Activated B cell treated with CpG ODN at 0.5 μM for 24 hours (primary cell): ENCODE measurements at regions not wholly inside any gene's neighbourhood (a gene's known extent, or its start where the extent isn't known, plus 50 kb on each side); places are given as distances from the start of the nearest gene placed in this dataset.

Experiments used
- ATAC-seq: fragments of 200-7000 bp; cut with Tn5 transposase; one replicate; pipeline ENCODE4 v1.10.0; 2021; ENCODE audit warnings: low read depth, mild to moderate bottlenecking, moderate library complexity
- CTCF ChIA-PET: fragments of 350-600 bp; sonication (Branson Sonifier 250); formaldehyde crosslinking; loops from one replicate; lab custom pipeline; 2021; ENCODE audit warnings: antibody characterized with exemption; lab: Charles Lee
- POLR2A ChIA-PET: fragments of 350-600 bp; sonication (Branson Sonifier 250); formaldehyde crosslinking; loops from one replicate; lab custom pipeline; 2021; ENCODE audit warnings: antibody characterized with exemption; lab: Charles Lee
- DNase-seq: peaks from one replicate; pipeline ENCODE4 v3.0.0; 2022
- H3K27ac Mint-ChIP-seq: one replicate; pipeline ENCODE4 v1.8.0; 2020; ENCODE audit warnings: mixed read lengths
- H3K27me3 Mint-ChIP-seq: one replicate; pipeline ENCODE4 v1.8.0; 2021; ENCODE audit warnings: mixed read lengths
- H3K36me3 Mint-ChIP-seq: one replicate; pipeline ENCODE4 v1.8.0; 2021; ENCODE audit warnings: low read depth, mixed read lengths
- H3K4me1 Mint-ChIP-seq: one replicate; pipeline ENCODE4 v1.8.0; 2021; ENCODE audit warnings: mixed read lengths
- H3K4me3 Mint-ChIP-seq: one replicate; pipeline ENCODE4 v1.8.0; 2020; ENCODE audit warnings: mild to moderate bottlenecking, mixed read lengths
- H3K9me3 Mint-ChIP-seq: one replicate; pipeline ENCODE4 v1.8.0; 2020; ENCODE audit warnings: mixed read lengths
- intact Hi-C: fragments of 100-400 bp; cut with micrococcal nuclease; formaldehyde crosslinking; loops from one replicate; pipeline ENCODE4 v1.15.1; 2024
- TF ChIP-seq, protein P1 (sequence below): fragments of 200-600 bp; IDR thresholded peaks from one replicate; pipeline ENCODE4 v1.8.0; 2022; ENCODE audit warnings: antibody characterized with exemption, mild to moderate bottlenecking

GRCh38 chr11:127803755-127804154, 783.6 kb downstream of the ETS1 start:
- H3K27me3 Mint-ChIP-seq, result no peaks in the 10 kb centered on the region
- TF ChIP-seq, protein P1, sequence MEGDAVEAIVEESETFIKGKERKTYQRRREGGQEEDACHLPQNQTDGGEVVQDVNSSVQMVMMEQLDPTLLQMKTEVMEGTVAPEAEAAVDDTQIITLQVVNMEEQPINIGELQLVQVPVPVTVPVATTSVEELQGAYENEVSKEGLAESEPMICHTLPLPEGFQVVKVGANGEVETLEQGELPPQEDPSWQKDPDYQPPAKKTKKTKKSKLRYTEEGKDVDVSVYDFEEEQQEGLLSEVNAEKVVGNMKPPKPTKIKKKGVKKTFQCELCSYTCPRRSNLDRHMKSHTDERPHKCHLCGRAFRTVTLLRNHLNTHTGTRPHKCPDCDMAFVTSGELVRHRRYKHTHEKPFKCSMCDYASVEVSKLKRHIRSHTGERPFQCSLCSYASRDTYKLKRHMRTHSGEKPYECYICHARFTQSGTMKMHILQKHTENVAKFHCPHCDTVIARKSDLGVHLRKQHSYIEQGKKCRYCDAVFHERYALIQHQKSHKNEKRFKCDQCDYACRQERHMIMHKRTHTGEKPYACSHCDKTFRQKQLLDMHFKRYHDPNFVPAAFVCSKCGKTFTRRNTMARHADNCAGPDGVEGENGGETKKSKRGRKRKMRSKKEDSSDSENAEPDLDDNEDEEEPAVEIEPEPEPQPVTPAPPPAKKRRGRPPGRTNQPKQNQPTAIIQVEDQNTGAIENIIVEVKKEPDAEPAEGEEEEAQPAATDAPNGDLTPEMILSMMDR, result no peak
- no peak overlapping the region for H3K27ac Mint-ChIP-seq
- H3K4me3 Mint-ChIP-seq, result no peak overlapping the region
- POLR2A ChIA-PET, result no interaction called here
- H3K4me1 Mint-ChIP-seq, result no peaks in the 10 kb centered on the region
- no peak for DNase-seq
- CTCF ChIA-PET, result no interaction called here
- no peaks in the 10 kb centered on the region for H3K9me3 Mint-ChIP-seq
- ATAC-seq, result no peak
- intact Hi-C loops, result no loop called here
- H3K36me3 Mint-ChIP-seq, result no peaks in the 10 kb centered on the region

DNA sequence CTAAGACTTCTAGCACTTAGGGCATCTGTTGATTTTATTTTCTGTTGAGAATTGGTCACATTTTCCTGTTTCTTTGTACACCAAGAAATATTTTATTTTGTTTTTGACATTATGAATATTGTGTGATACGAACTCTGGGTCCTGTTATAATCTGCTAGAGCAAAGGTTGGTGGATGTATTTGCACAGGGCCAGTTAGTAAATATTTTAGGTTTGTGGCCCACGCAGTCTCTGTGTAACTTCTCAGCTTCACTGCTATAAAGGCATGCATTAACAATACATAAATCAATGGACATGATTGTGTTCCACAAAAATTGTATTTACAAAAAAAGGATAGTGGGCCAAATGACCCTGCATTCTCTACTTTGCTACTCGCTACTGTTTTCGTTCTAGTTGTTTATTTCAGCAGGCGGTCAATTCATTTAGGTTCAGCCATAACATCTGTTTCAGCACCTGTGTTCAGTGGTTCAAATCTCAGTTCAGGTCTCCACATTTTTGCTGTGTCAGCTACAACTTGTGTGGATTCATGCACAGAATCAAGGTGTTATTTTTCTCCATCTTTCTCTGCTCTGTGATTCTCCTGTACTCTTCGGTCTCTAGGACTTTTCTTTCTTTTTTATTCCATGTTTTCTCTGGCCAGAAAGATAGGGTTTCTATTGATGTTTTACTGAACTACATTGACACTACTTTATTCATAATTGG, 786.2 kb downstream of the ETS1 start:
- ATAC-seq (no peak), DNase-seq (no peak)
- POLR2A ChIA-PET, result no interaction called here
- Mint-ChIP-seq H3K27ac (no peak overlapping the region), H3K36me3 (no peaks in the 10 kb centered on the region), H3K9me3 (no peaks in the 10 kb centered on the region), H3K4me1 (no peaks in the 10 kb centered on the region), H3K27me3 (no peaks in the 10 kb centered on the region), H3K4me3 (no peak overlapping the region)
- CTCF ChIA-PET, result no interaction called here
- TF ChIP-seq, protein P1, result no peak
- intact Hi-C loops, result no loop called here

- H3K27ac Mint-ChIP-seq, result no peak overlapping the region
Measured at GRCh38 chr11:127795326-127795725, 792.0 kb downstream of the ETS1 start.

GRCh38 chr11:127791844-127792243, 791.3 kb upstream of the KIRREL3 start:
- intact Hi-C loops, result loop anchor here (5.0 kb wide), 1 partner anchor 1350 kb away; no protein-coding TSS in a partner anchor
- H3K36me3 Mint-ChIP-seq, result no peaks in the 10 kb centered on the region
- DNase-seq, result no peak
- no peaks in the 10 kb centered on the region for H3K4me1 Mint-ChIP-seq
- no peak overlapping the region for H3K4me3 Mint-ChIP-seq
- TF ChIP-seq, protein P1, result no peak
- CTCF ChIA-PET, result no interaction called here
- POLR2A ChIA-PET, result no interaction called here
- no peaks in the 10 kb centered on the region for H3K27me3 Mint-ChIP-seq
- no peak overlapping the region for H3K27ac Mint-ChIP-seq
- ATAC-seq, result no peak
- H3K9me3 Mint-ChIP-seq, result no peaks in the 10 kb centered on the region

More at GRCh38 chr11:127795326-127795725, 792.0 kb downstream of the ETS1 start:
- Mint-ChIP-seq H3K4me3 (no peak overlapping the region), H3K36me3 (no peaks in the 10 kb centered on the region), H3K4me1 (no peaks in the 10 kb centered on the region), H3K27me3 (no peaks in the 10 kb centered on the region), H3K9me3 (no peaks in the 10 kb centered on the region)
- DNase-seq, result no peak
- ChIA-PET POLR2A (no interaction called here), CTCF (no interaction called here)
- TF ChIP-seq, protein P1, result no peak
- intact Hi-C loops, result no loop called here
- no peak for ATAC-seq

- Mint-ChIP-seq H3K9me3 (no peaks in the 10 kb centered on the region), H3K4me3 (no peak overlapping the region), H3K27me3 (no peaks in the 10 kb centered on the region), H3K27ac (no peak overlapping the region), H3K36me3 (no peaks in the 10 kb centered on the region), H3K4me1 (no peaks in the 10 kb centered on the region)
- ChIA-PET POLR2A (no interaction called here), CTCF (no interaction called here)
- intact Hi-C loops, result loop anchor here (5.0 kb wide), 1 partner anchor 1348 kb away; no protein-coding TSS in a partner anchor
- DNase-seq (no peak), ATAC-seq (no peak)
- TF ChIP-seq, protein P1, result no peak
Measured at GRCh38 chr11:127790592-127790991, 790.0 kb upstream of the KIRREL3 start.
